Pancreas (tissue), 10 donors: ENCODE measurements at regions not wholly inside any gene's neighbourhood (a gene's known extent, or its start where the extent isn't known, plus 50 kb on each side); places are given as distances from the start of the nearest gene placed in this dataset.

Source experiments
- ATAC-seq, 4 donors: fragments of 200-7000 bp; cut with Tn5 transposase; one replicate each; pipeline versions ENCODE4 v1.8.0 to v1.9.1; 2020; ENCODE audit warnings: mild to moderate bottlenecking in 4 of 4, moderate library complexity in 4 of 4
- DNase-seq, 6 donors: peaks; one replicate each; pipeline ENCODE4 v3.0.0-alpha.2; 2020
- FAIRE-seq: peaks from 2 replicates; lab custom pipeline; 2012; peaks lifted over from hg19 to GRCh38; lab: Jason Lieb, UNC
- H3K27ac ChIP-seq, 4 donors: fragments of 200-600 bp; sonication (generic); 1 replicate in 3 of 4; 2 replicates in 1 of 4; pipeline versions ENCODE4 v1.5.0 to v1.8.0; 2020
- H3K27me3 ChIP-seq, 4 donors: fragments of 200-600 bp; one replicate each; pipeline ENCODE4 v1.8.0; 2021
- H3K36me3 ChIP-seq, 3 donors: fragments of 200-600 bp; sonication (generic) in 1 of 3; one replicate each; pipeline versions ENCODE4 v1.5.0 to v1.8.0; 2020 to 2021
- H3K4me1 ChIP-seq, 3 donors: fragments of 200-600 bp; one replicate each; pipeline ENCODE4 v1.8.0; 2021
- H3K4me3 ChIP-seq, 4 donors: fragments of 200-600 bp; sonication (generic) in 2 of 4; one replicate each; pipeline versions ENCODE4 v1.5.0 to v1.8.0; 2020 to 2021
- H3K9me3 ChIP-seq, 4 donors: fragments of 200-600 bp; one replicate each; pipeline ENCODE4 v1.8.0; 2021
- WGBS, 2 donors: extraction: QIAGEN DNeasy Blood & Tissue Kit; methylation state at CpG; one replicate each; pipeline ENCODE4 v1.1.7; 2013; 5-methylcytosine and 5-hydroxymethylcytosine counted together
- intact Hi-C, 3 donors: fragments of 100-400 bp; cut with DNase I; formaldehyde crosslinking; loops; one replicate each; pipeline versions ENCODE4 v1.11.1 to v1.14.2; 2022
- TF ChIP-seq, protein P1 (sequence below), 4 donors: fragments of 200-600 bp; sonication (generic) in 3 of 4; IDR thresholded peaks; one replicate each; pipeline versions ENCODE4 v1.5.0 to v1.8.0; 2021; ENCODE audit warnings: antibody characterized with exemption in 4 of 4
- donor health status: healthy with polysubstance abuse.
- donor health status: DM: no; HTN: no; CAD: no; lungs with moderate emphysema.
- donor health status: DM: no; HTN: no; CAD: no.
- donor health status: control.
- donor health status: control.
- donor health status: Bipolar disorder and iron deficiency.
- donor health status: DM: yes; HTN: yes; CAD: no.
- donor health status: DM: no; HTN: no; CAD: no.
- donor health status: DM: no; HTN: no; CAD: no.
- donor health status: DM: yes; HTN: yes; CAD: no.

DNA sequence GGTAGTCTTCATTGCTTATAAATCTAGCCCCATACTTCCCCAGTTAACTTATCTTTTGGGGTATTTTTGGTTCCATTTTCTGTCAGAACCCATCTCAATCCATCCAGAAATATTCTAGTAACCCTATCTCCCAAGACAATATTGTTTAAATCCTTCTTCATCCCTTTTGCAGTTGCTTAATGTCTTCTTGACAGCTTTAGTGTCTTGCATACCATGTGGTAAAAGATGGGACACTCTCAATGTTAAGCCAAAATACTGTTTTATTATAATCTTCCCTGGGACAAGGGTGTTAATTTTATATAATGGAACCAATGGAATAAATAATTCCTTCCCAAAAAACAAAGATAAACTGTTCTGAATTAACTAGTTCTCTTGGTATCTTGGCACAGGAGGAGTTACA, 450.2 kb downstream of the CCER1 start:
- intact Hi-C loops: no loop called here
- DNase-seq (no peak), ATAC-seq (no peak), FAIRE-seq (no peak)
- TF ChIP-seq, protein P1, sequence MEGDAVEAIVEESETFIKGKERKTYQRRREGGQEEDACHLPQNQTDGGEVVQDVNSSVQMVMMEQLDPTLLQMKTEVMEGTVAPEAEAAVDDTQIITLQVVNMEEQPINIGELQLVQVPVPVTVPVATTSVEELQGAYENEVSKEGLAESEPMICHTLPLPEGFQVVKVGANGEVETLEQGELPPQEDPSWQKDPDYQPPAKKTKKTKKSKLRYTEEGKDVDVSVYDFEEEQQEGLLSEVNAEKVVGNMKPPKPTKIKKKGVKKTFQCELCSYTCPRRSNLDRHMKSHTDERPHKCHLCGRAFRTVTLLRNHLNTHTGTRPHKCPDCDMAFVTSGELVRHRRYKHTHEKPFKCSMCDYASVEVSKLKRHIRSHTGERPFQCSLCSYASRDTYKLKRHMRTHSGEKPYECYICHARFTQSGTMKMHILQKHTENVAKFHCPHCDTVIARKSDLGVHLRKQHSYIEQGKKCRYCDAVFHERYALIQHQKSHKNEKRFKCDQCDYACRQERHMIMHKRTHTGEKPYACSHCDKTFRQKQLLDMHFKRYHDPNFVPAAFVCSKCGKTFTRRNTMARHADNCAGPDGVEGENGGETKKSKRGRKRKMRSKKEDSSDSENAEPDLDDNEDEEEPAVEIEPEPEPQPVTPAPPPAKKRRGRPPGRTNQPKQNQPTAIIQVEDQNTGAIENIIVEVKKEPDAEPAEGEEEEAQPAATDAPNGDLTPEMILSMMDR (IDR thresholded peaks at IDR 0.05): no peak
- Histone ChIP-seq H3K4me1 (no peaks in the 10 kb centered on the region), H3K27ac (no peak overlapping the region), H3K36me3 (no peaks in the 10 kb centered on the region), H3K27me3 (no peaks in the 10 kb centered on the region), H3K4me3 (no peak overlapping the region), H3K9me3 (no peaks in the 10 kb centered on the region)

DNA sequence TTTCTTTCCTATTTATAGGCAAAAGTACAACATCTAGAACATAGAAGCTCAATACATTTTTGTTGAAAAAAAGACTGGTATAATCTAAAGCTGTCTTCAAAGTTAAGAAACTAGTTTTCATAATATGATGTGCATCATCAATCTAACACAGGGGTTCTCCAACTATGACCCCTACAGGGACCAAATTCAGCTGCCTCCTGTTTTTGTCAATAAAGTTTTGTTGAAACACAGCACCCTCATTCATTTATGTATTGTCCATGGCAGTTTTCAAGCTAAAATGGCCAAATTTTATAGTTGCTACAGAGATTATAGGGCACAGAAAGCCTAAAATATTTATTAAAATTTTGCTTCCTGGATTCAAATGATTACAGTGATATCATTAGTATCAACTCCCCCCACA, 452.9 kb downstream of the CCER1 start:
- Histone ChIP-seq H3K36me3 (no peaks in the 10 kb centered on the region), H3K4me1 (no peaks in the 10 kb centered on the region), H3K4me3 (no peak overlapping the region), H3K9me3 (no peaks in the 10 kb centered on the region), H3K27ac (no peak overlapping the region), H3K27me3 (no peaks in the 10 kb centered on the region)
- FAIRE-seq (no peak), ATAC-seq (no peak), DNase-seq (no peak)
- intact Hi-C loops: no loop called here
- TF ChIP-seq, protein P1 (IDR thresholded peaks at IDR 0.05): no peak

DNA sequence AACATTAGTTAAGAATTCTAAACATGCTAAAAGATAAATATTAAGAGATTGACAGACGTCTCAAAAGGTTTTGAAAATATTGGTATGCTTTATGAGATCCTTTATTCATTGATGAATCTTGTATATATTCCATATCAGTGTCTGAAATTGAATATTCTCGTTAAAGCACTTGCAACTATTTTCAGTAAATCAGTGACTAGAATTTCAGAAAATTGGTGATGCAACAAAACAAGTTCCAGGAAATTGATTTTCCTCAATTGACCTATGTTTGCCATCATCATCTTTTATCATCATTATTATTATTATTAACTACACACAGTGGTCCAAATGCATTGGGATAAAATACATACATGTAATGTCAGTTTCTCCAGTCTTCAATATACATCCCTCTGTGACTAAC, 453.6 kb downstream of the CCER1 start:
- H3K27ac ChIP-seq: no peak overlapping the region
- 50 to 58% methylated on average over 2 of the region's 2 CpGs for WGBS, 2 donors
- H3K4me1 ChIP-seq: no peaks in the 10 kb centered on the region
- intact Hi-C loops: no loop called here
- H3K4me3 ChIP-seq: no peak overlapping the region
- DNase-seq (no peak), FAIRE-seq (no peak), ATAC-seq (no peak)
- TF ChIP-seq, protein P1 (IDR thresholded peaks at IDR 0.05): no peak
- H3K27me3 ChIP-seq: no peaks in the 10 kb centered on the region
- H3K9me3 ChIP-seq: no peaks in the 10 kb centered on the region
- no peaks in the 10 kb centered on the region for H3K36me3 ChIP-seq

DNA sequence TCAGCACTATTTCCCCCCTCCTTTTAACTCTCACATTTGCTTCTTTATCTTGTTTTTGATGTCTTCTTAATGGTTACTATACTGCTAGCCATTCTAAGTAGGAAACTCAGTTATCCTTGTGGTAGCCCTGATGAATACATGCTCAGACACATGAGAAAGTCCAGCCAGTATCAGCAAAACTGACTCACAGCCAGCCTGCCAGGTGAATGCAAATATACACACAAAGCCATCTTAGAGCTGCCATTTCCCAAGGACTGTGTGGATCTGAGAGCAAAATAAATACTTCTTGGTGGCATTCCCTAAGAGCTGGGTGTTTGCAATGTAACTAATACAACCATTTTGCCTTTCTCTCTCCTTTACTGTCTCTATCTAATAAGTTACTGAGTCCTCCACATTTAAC, 455.2 kb downstream of the CCER1 start:
- DNase-seq (peak in 1 of 6 donors; percentile 5), FAIRE-seq (no peak), ATAC-seq (peak in 2 of 4 donors; percentile 44 to 47)
- TF ChIP-seq, protein P1 (IDR thresholded peaks at IDR 0.05): no peak
- H3K36me3 ChIP-seq: no peaks in the 10 kb centered on the region
- no peaks in the 10 kb centered on the region for H3K27me3 ChIP-seq
- no peak overlapping the region for H3K4me3 ChIP-seq
- no peak overlapping the region for H3K27ac ChIP-seq
- H3K4me1 ChIP-seq: no peaks in the 10 kb centered on the region
- intact Hi-C loops: no loop called here
- H3K9me3 ChIP-seq: no peaks in the 10 kb centered on the region

DNA sequence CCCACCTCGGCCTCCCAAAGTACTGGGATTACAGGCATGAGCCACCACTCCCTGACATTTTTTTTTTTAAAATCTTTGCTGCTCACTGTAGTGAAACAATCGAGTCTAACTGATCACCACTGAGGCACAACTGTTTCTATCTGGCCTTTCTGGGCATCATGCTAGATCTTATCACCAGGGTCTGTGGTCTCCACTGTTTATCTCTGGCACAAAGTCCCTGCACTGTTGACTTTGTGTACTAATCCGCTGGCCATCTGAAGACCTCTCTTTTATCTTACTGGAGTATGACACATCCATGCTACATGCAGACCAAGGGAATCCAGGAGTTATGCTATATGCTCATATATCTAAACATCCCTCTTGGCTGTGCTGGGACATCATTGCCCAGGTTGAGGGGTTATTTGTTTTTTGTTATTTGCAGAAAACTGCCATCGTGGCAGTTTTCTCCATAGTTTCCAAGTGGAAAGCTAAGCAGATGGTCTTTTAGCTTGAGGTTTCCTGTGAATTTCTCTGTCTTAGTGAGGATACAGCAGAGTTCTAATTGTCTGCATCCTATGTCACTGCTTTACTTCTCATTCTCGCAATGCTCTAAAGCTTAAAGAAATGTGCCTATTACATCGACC, 456.9 kb downstream of the CCER1 start:
- Histone ChIP-seq H3K36me3 (no peaks in the 10 kb centered on the region), H3K27ac (no peak overlapping the region), H3K27me3 (no peaks in the 10 kb centered on the region), H3K9me3 (no peaks in the 10 kb centered on the region), H3K4me3 (no peak overlapping the region), H3K4me1 (no peaks in the 10 kb centered on the region)
- no peak for DNase-seq
- TF ChIP-seq, protein P1 (IDR thresholded peaks at IDR 0.05): no peak
- WGBS, 2 donors: 72 to 77% methylated on average over 6 of the region's 6 CpGs
- intact Hi-C loops: no loop called here
- no peak for ATAC-seq
- no peak for FAIRE-seq
